ENCODE measurements at regions not wholly inside any gene's neighbourhood (a gene's known extent, or its start where the extent isn't known, plus 50 kb on each side); places are given as distances from the start of the nearest gene placed in this dataset.

GRCh38 chr6:15843764-15844163 is 180.9 kb upstream of the DTNBP1 start:
- no peak overlapping the region for H3K4me3 ChIP-seq (ENCODE audit: low read depth, low read length)
- DNase-seq (ENCODE audit: low read depth), result no peak
- no peak for TF ChIP-seq CTCF (IDR thresholded peaks at IDR 0.05; ENCODE audit: control insufficient read depth, extremely low read depth, insufficient read depth)

DNA sequence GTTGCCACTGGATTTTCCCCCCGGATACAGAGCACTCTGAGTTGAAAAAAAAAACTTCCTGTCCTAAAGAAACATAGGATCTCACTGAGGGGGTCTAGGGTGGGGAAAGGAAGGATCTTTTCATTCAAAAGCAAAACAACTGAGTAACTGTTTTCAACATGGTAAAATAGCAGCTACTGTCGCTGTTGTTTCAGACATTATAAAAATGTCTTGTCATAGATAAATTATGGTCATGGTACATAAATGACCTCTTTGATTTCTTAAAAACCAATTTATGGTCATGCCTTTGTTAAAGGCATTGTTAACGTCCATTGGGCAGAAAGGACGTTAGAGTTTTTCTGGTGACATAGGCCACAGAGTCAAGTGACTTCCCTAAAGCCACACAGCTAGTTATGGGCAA is 180.4 kb upstream of the DTNBP1 start:
- TF ChIP-seq CTCF (IDR thresholded peaks at IDR 0.05; ENCODE audit: control insufficient read depth, extremely low read depth, insufficient read depth), result no peak
- DNase-seq (ENCODE audit: low read depth), result no peak
- H3K4me3 ChIP-seq (ENCODE audit: low read depth, low read length), result no peak overlapping the region

- no peak for TF ChIP-seq CTCF (IDR thresholded peaks at IDR 0.05; ENCODE audit: control insufficient read depth, extremely low read depth, insufficient read depth)
- no peak overlapping the region for H3K4me3 ChIP-seq (ENCODE audit: low read depth, low read length)
- DNase-seq (ENCODE audit: low read depth), result no peak
Observed at GRCh38 chr6:15842727-15843117, 179.9 kb upstream of the DTNBP1 start.

DNA sequence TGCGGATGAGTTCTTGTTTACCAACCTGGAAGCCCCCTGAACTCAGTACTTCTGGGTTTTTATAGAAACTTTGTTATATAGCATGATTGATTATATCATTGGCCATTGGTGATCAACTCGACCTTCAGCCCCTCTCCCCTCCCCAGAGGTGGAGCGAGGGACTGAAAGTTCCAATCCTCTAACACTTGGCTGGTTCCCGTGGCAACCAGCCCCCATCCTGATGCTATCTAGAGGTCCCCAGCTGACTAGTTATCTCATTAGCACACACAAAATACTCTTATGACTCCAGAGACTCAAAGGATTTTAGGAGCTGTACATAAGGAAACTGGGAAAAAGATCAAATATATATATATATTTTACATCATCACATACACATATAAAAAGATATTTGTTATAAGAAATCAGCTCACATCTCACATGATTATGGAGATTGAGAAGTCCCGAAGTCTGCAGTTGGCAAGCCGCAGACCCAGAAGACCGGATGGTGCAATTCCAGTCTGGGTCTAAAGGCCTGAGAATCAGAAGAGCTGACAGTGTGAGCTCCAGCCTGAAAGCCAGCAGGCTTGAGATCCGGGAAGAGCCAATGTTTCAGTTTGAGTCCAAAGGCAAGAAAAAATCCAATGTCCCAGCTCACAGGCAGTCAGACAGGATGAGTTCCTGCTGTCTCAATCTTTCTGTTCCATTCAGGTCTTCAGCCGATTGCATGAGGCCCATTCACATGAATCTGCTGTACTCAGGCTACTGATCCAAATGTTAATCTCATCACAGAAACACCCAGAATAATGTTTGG is 179.3 kb upstream of the DTNBP1 start:
- no peak overlapping the region for H3K4me3 ChIP-seq (ENCODE audit: low read depth, low read length)
- no peak for DNase-seq (ENCODE audit: low read depth)
- no peak for TF ChIP-seq CTCF (IDR thresholded peaks at IDR 0.05; ENCODE audit: control insufficient read depth, extremely low read depth, insufficient read depth)

- TF ChIP-seq CTCF (IDR thresholded peaks at IDR 0.05; ENCODE audit: control insufficient read depth, extremely low read depth, insufficient read depth), result no peak
- no peak for DNase-seq (ENCODE audit: low read depth)
- no peak overlapping the region for H3K4me3 ChIP-seq (ENCODE audit: low read depth, low read length)
Observed at GRCh38 chr6:15839969-15840541, 177.2 kb upstream of the DTNBP1 start.

DNA sequence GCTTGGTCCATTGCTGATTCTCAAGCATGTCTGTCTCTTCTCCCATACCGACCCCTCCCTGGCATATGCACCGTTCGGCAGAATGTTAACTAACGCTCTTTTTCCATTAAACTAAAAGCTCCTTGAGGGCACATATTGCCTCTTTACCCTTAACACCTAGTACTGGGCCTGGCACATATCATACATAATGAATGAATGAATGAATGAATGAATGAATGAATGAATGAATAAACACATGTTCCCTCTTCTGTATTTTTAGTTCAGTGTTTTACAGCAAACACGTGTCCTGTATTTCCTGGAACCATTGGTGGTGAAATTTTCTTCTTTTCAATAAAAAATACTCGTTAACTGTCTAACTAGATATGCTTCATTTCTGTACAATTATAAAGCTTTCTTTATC is 174.4 kb upstream of the DTNBP1 start:
- no peak overlapping the region for H3K4me3 ChIP-seq (ENCODE audit: low read depth, low read length)
- no peak for TF ChIP-seq CTCF (IDR thresholded peaks at IDR 0.05; ENCODE audit: control insufficient read depth, extremely low read depth, insufficient read depth)
- DNase-seq (ENCODE audit: low read depth), result no peak

DNA sequence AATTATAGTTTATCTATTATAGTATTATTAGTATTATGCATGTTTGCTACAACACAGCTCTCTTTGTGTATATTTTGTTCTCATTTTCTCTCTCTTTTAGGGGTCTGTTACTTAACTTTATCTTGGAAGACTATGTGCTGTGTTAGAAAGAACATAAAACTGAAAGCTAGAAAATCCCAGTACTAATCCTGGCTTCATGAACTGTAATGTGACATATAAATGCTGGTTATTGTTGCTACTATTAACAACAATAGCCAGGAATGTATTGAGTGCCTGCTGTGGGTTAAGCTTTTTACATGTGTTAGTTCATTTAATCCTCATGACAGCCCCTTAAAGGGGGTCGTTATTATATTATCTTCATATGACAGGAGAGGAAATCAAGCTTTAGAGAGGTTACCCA is 170.0 kb upstream of the DTNBP1 start:
- DNase-seq (ENCODE audit: low read depth), result no peak
- TF ChIP-seq CTCF (IDR thresholded peaks at IDR 0.05; ENCODE audit: control insufficient read depth, extremely low read depth, insufficient read depth), result no peak
- no peak overlapping the region for H3K4me3 ChIP-seq (ENCODE audit: low read depth, low read length)

Data from LNCaP clone FGC (cell line).